Thymus (tissue), 11 donors: ENCODE measurements at regions not wholly inside any gene's neighbourhood (a gene's known extent, or its start where the extent isn't known, plus 50 kb on each side); places are given as distances from the start of the nearest gene placed in this dataset.

Experiments used
- DNase-seq, 9 donors: peaks; one replicate each; pipeline ENCODE4 v3.0.0-alpha.2; 2013; ENCODE audit warnings: low spot score in 9 of 9, low read depth in 6 of 9, missing footprints in 1 of 9
- H3K27ac ChIP-seq, 2 donors: one replicate each; pipeline ENCODE4 v1.5.1; 2013; ENCODE audit warnings: control low read depth in 1 of 2, low read depth in 1 of 2, low read length in 1 of 2, mild to moderate bottlenecking in 1 of 2, moderate library complexity in 1 of 2
- H3K27me3 ChIP-seq, 2 donors: one replicate each; pipeline ENCODE4 v1.5.1; 2013; ENCODE audit warnings: low read length in 1 of 2; ENCODE audit not compliant: control insufficient read depth in 2 of 2, insufficient read depth in 1 of 2
- H3K36me3 ChIP-seq, 2 donors: one replicate each; pipeline ENCODE4 v1.5.1; 2013; ENCODE audit warnings: low read length in 1 of 2, mild to moderate bottlenecking in 1 of 2, moderate library complexity in 1 of 2; ENCODE audit not compliant: control insufficient read depth in 2 of 2, insufficient read depth in 2 of 2
- H3K4me1 ChIP-seq, 2 donors: one replicate each; pipeline ENCODE4 v1.5.1; 2013; ENCODE audit warnings: low read length in 2 of 2; ENCODE audit not compliant: control insufficient read depth in 2 of 2, insufficient read depth in 2 of 2
- H3K4me3 ChIP-seq, 2 donors: one replicate each; pipeline ENCODE4 v1.5.1; 2013; ENCODE audit warnings: low read length in 2 of 2, control low read depth in 1 of 2, mild to moderate bottlenecking in 1 of 2
- H3K9me3 ChIP-seq, 2 donors: one replicate each; pipeline ENCODE4 v1.5.1; 2013; ENCODE audit warnings: low read length in 1 of 2, mild to moderate bottlenecking in 1 of 2; ENCODE audit not compliant: control insufficient read depth in 2 of 2, insufficient read depth in 1 of 2
- WGBS: extraction: QIAGEN DNeasy Blood & Tissue Kit; methylation state at CpG from one replicate; pipeline ENCODE4 v1.1.7; 2013; 5-methylcytosine and 5-hydroxymethylcytosine counted together
- donor health status: healthy.

- 91% methylated on average over 6 of the region's 6 CpGs for WGBS
- Histone ChIP-seq H3K4me1 (no peaks in the 10 kb centered on the region), H3K9me3 (no peaks in the 10 kb centered on the region), H3K27ac (no peak overlapping the region), H3K4me3 (no peak overlapping the region), H3K27me3 (peaks cover 0 to 9% of the 10 kb centered on the region in 2 donors), H3K36me3 (no peaks in the 10 kb centered on the region)
- DNase-seq, result no peak
Measured at GRCh38 chr11:45432910-45433309, 146.8 kb upstream of the SYT13 start.

GRCh38 chr11:45432100-45432499, 146.0 kb upstream of the SYT13 start:
- Histone ChIP-seq H3K27ac (no peak overlapping the region), H3K4me3 (no peak overlapping the region), H3K9me3 (no peaks in the 10 kb centered on the region), H3K4me1 (no peaks in the 10 kb centered on the region), H3K27me3 (peaks cover 0 to 9% of the 10 kb centered on the region in 2 donors), H3K36me3 (no peaks in the 10 kb centered on the region)
- DNase-seq, result no peak
- WGBS, result 92% methylated on average over 3 of the region's 3 CpGs

- H3K36me3 ChIP-seq, result no peaks in the 10 kb centered on the region
- H3K27ac ChIP-seq, result no peak overlapping the region
- no peaks in the 10 kb centered on the region for H3K9me3 ChIP-seq
- 83% methylated on average over 13 of the region's 13 CpGs for WGBS
- DNase-seq, result no peak
- H3K4me1 ChIP-seq, result no peaks in the 10 kb centered on the region
- H3K27me3 ChIP-seq, result peaks cover 0 to 9% of the 10 kb centered on the region in 2 donors
- no peak overlapping the region for H3K4me3 ChIP-seq
Measured at GRCh38 chr11:45431046-45432018, 145.2 kb upstream of the SYT13 start.

DNA sequence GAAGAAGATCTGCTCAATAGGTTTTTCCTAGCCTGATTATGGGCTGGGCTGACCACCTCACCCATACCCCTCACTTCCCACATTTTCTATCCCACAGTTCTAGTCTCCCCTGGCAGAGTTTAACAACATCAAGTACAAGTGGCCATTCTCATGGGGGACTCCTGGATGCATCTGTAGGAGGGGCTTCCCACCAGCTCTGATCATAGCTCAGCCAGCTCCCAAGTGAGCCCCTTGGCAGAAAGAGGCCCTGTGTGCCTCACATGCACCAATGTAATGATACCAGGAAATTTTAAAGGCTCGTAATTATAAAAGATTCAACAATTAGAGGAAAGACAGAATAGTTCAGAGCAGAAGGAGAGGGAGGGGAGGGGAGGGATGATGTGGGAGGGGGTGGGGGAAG, 144.2 kb upstream of the SYT13 start:
- Histone ChIP-seq H3K36me3 (no peaks in the 10 kb centered on the region), H3K4me1 (no peaks in the 10 kb centered on the region), H3K9me3 (no peaks in the 10 kb centered on the region), H3K4me3 (no peak overlapping the region), H3K27me3 (peaks cover 0 to 3% of the 10 kb centered on the region in 2 donors), H3K27ac (no peak overlapping the region)
- WGBS, result 92% methylated on average over 1 of the region's 1 CpG
- DNase-seq, result no peak

GRCh38 chr11:45429719-45430118, 143.6 kb upstream of the SYT13 start:
- WGBS, result 90% methylated on average over 4 of the region's 4 CpGs
- Histone ChIP-seq H3K27me3 (no peaks in the 10 kb centered on the region), H3K4me1 (no peaks in the 10 kb centered on the region), H3K27ac (no peak overlapping the region), H3K9me3 (no peaks in the 10 kb centered on the region), H3K36me3 (no peaks in the 10 kb centered on the region), H3K4me3 (no peak overlapping the region)
- no peak for DNase-seq

DNA sequence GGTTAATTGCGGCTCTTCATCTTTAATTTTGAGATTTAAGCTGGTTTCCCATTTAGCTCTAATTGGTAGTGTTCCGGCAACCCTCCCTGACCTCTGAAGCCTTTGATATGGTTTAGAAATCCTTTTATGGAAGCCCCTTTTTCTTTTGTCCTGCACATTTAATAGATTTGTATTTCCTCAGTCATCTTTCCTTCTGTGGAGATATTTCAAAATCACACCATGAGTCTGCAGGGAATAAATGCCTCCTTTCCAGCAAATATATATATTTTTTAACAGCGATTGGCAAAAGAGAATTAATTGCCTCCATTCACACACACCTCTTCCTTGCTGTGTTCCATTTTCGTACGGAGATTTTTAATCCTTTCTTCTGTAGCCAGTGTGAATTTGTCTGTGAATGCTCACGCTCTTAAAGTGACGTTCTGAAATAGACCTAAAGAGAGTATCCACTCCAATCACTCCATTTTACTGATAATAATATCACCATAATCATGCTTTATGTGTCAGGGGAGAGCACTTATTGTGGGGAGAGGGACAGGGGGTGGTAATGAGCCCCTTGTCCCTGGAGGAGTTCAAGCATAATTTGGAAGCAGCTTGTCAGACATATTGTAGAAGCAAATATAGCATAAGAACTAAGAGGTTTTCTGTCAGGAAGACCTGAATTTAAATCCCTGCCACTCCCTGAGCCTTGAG, 142.5 kb upstream of the SYT13 start:
- Histone ChIP-seq H3K4me3 (no peak overlapping the region), H3K4me1 (no peaks in the 10 kb centered on the region), H3K36me3 (no peaks in the 10 kb centered on the region), H3K27me3 (no peaks in the 10 kb centered on the region), H3K27ac (no peak overlapping the region), H3K9me3 (no peaks in the 10 kb centered on the region)
- no peak for DNase-seq
- 94% methylated on average over 7 of the region's 7 CpGs for WGBS

DNA sequence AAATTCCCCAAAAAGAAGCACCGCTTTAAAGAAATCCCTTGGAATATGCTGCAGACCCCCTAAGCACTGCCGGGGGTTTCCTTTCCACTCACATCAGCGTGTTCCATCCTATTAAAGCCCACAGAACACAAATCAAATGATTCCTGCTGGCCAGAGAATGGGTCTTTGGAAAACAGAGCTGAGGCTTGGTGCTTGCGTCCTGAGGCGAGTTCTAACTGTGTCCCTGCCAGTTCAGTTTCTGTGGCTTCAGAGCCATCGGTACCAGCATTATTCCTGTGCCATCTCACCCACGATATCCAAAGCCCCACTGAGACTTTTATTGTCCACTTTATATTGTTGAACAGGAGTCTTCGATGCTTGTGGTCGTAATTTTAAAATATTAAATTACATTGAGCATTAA, 142.0 kb upstream of the SYT13 start:
- no peaks in the 10 kb centered on the region for H3K27me3 ChIP-seq
- DNase-seq, result no peak
- H3K4me3 ChIP-seq, result no peak overlapping the region
- no peaks in the 10 kb centered on the region for H3K4me1 ChIP-seq
- WGBS, result 93% methylated on average over 9 of the region's 9 CpGs
- H3K9me3 ChIP-seq, result no peaks in the 10 kb centered on the region
- no peaks in the 10 kb centered on the region for H3K36me3 ChIP-seq
- no peak overlapping the region for H3K27ac ChIP-seq

DNA sequence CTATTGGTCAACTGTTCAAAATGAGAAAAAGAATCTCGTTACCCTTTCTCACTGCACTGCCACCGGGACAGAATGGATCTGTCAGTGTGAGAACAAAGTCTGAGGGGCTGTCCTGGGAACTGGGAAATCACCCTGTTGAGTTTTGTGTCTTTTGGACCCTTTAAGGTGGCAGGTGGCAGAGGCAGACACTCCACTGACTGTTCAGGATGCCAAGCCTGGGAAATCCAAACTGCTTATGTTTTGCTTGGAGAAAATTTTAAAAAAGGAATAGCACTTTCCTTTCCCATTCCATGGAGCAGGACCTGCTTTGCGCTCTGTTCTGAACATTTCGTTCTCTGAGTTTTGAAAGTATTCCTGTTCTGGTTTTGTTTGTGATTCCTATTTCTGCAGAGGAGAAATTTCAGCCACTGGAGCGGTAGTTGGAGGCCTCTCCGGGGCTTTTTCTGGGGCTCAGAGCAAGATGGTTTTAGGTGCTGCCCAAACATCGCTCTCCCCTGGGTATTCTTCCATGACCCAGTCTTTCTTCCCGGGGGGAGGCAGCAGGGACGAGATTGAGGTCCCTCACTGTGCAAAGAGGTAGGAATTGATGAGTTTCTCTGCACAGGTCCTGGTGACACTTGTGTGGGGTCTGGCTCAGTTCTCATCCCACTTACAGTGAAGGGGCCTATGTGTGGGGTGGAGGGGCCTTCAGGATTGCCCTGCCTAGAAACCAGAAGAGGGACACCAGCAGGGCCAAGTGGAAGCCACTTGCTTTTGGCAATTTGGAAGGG, 138.5 kb upstream of the SYT13 start:
- no peaks in the 10 kb centered on the region for H3K9me3 ChIP-seq
- no peaks in the 10 kb centered on the region for H3K4me1 ChIP-seq
- no peak overlapping the region for H3K27ac ChIP-seq
- no peaks in the 10 kb centered on the region for H3K36me3 ChIP-seq
- no peak for DNase-seq
- H3K27me3 ChIP-seq, result no peaks in the 10 kb centered on the region
- H3K4me3 ChIP-seq, result no peak overlapping the region
- WGBS, result 87% methylated on average over 9 of the region's 9 CpGs
